HT-29 (cell line): ENCODE measurements at regions not wholly inside any gene's neighbourhood (a gene's known extent, or its start where the extent isn't known, plus 50 kb on each side); places are given as distances from the start of the nearest gene placed in this dataset.
A peak's percentile ranks its signal among the peaks of the same experiment; 100 is the strongest.

ENCODE experiments used
- DNase-seq: peaks from one replicate; pipeline ENCODE4 v3.0.0-alpha.2; 2015; ENCODE audit warnings: low spot score

GRCh38 chr1:80837066-80837465, 963.7 kb upstream of the ADGRL2 start:
- DNase-seq: no peak

- DNase-seq: no peak
These were observed 964.2 kb upstream of the ADGRL2 start for GRCh38 chr1:80836505-80836904.

- DNase-seq: no peak
These were observed 973.1 kb upstream of the ADGRL2 start for GRCh38 chr1:80827666-80828065.

- no peak for DNase-seq
These were observed 975.7 kb upstream of the ADGRL2 start for GRCh38 chr1:80825067-80825466.

GRCh38 chr1:80818211-80818610, 982.5 kb upstream of the ADGRL2 start:
- no peak for DNase-seq

GRCh38 chr1:80807981-80808380, 992.8 kb upstream of the ADGRL2 start:
- DNase-seq: no peak

- DNase-seq: no peak
These were observed 994.3 kb upstream of the ADGRL2 start for GRCh38 chr1:80806431-80806830.

- no peak for DNase-seq
These were observed 999.0 kb upstream of the ADGRL2 start for GRCh38 chr1:80801695-80802094.

- no peak for DNase-seq
These were observed 1001.3 kb upstream of the ADGRL2 start for GRCh38 chr1:80799457-80799856.

- no peak for DNase-seq
These were observed 1021.5 kb upstream of the ADGRL2 start for GRCh38 chr1:80779275-80779674.

- DNase-seq: no peak
These were observed 1022.5 kb upstream of the ADGRL2 start for GRCh38 chr1:80778094-80778840.

GRCh38 chr1:80776266-80776665, 1024.5 kb upstream of the ADGRL2 start:
- DNase-seq: peak; percentile 54

- DNase-seq: no peak
These were observed 1031.5 kb upstream of the ADGRL2 start for GRCh38 chr1:80769208-80769750.

- no peak for DNase-seq
These were observed 1033.0 kb upstream of the ADGRL2 start for GRCh38 chr1:80767711-80768110.

- no peak for DNase-seq
These were observed 1041.4 kb upstream of the ADGRL2 start for GRCh38 chr1:80759354-80759753.

GRCh38 chr1:80755944-80756343, 1044.8 kb upstream of the ADGRL2 start:
- DNase-seq: no peak

- no peak for DNase-seq
These were observed 1049.5 kb upstream of the ADGRL2 start for GRCh38 chr1:80751204-80751603.

- DNase-seq: no peak
These were observed 1069.4 kb upstream of the ADGRL2 start for GRCh38 chr1:80731241-80731894.

- DNase-seq: no peak
These were observed 1078.1 kb upstream of the ADGRL2 start for GRCh38 chr1:80722611-80723010.

- no peak for DNase-seq
These were observed 1094.2 kb upstream of the ADGRL2 start for GRCh38 chr1:80706526-80706925.

- no peak for DNase-seq
These were observed 1122.3 kb upstream of the ADGRL2 start for GRCh38 chr1:80678438-80678837.

- no peak for DNase-seq
These were observed 1125.3 kb upstream of the ADGRL2 start for GRCh38 chr1:80675454-80675853.

GRCh38 chr1:80673935-80674597, 1126.7 kb upstream of the ADGRL2 start:
- no peak for DNase-seq
